Bronchial epithelial cell (primary cell): ENCODE measurements at regions not wholly inside any gene's neighbourhood (a gene's known extent, or its start where the extent isn't known, plus 50 kb on each side); places are given as distances from the start of the nearest gene placed in this dataset.

Experiments
- DNase-seq: peaks from one replicate; pipeline ENCODE4 v3.0.0-alpha.2; 2010; ENCODE audit warnings: low read depth
- FAIRE-seq: peaks from 2 replicates; lab custom pipeline; 2011; peaks lifted over from hg19 to GRCh38; lab: Jason Lieb, UNC
- H3K27me3 ChIP-seq: 2 replicates; pipeline ENCODE4 v1.5.1; 2011; ENCODE audit warnings: low read length; ENCODE audit not compliant: control insufficient read depth, insufficient read depth
- H3K36me3 ChIP-seq: 2 replicates; pipeline ENCODE4 v1.5.1; 2011; ENCODE audit warnings: low read length; ENCODE audit not compliant: control insufficient read depth, insufficient read depth
- H3K4me3 ChIP-seq: 2 replicates; pipeline ENCODE4 v1.5.1; 2011; ENCODE audit warnings: mild to moderate bottlenecking, low read depth, low read length, control low read depth
- TF ChIP-seq, protein P1 (sequence below): IDR thresholded peaks from 2 replicates; pipeline ENCODE4 v1.5.1; 2011; ENCODE audit warnings: mild to moderate bottlenecking, moderate library complexity, low read length, control low read depth, inconsistent platforms; ENCODE audit not compliant: insufficient read depth, severe bottlenecking

- DNase-seq (no peak), FAIRE-seq (no peak)
- H3K36me3 ChIP-seq = no peaks in the 10 kb centered on the region
- no peak overlapping the region for H3K4me3 ChIP-seq
- TF ChIP-seq, protein P1, sequence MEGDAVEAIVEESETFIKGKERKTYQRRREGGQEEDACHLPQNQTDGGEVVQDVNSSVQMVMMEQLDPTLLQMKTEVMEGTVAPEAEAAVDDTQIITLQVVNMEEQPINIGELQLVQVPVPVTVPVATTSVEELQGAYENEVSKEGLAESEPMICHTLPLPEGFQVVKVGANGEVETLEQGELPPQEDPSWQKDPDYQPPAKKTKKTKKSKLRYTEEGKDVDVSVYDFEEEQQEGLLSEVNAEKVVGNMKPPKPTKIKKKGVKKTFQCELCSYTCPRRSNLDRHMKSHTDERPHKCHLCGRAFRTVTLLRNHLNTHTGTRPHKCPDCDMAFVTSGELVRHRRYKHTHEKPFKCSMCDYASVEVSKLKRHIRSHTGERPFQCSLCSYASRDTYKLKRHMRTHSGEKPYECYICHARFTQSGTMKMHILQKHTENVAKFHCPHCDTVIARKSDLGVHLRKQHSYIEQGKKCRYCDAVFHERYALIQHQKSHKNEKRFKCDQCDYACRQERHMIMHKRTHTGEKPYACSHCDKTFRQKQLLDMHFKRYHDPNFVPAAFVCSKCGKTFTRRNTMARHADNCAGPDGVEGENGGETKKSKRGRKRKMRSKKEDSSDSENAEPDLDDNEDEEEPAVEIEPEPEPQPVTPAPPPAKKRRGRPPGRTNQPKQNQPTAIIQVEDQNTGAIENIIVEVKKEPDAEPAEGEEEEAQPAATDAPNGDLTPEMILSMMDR = no peak
- no peaks in the 10 kb centered on the region for H3K27me3 ChIP-seq
Observed at GRCh38 chr5:108524564-108524963, 142.7 kb upstream of the FBXL17 start.

GRCh38 chr5:108523360-108523759, 141.5 kb upstream of the FBXL17 start:
- TF ChIP-seq, protein P1 = no peak

GRCh38 chr5:108521841-108522506, 140.1 kb upstream of the FBXL17 start:
- Histone ChIP-seq H3K36me3 (no peaks in the 10 kb centered on the region), H3K4me3 (no peak overlapping the region), H3K27me3 (no peaks in the 10 kb centered on the region)
- TF ChIP-seq, protein P1 = peak; percentile 54
- peak; percentile 64 for DNase-seq
- no peak for FAIRE-seq

More at GRCh38 chr5:108523360-108523759, 141.5 kb upstream of the FBXL17 start:
- no peaks in the 10 kb centered on the region for H3K27me3 ChIP-seq
- no peak overlapping the region for H3K4me3 ChIP-seq
- DNase-seq (no peak), FAIRE-seq (no peak)
- H3K36me3 ChIP-seq = no peaks in the 10 kb centered on the region

- no peak for DNase-seq
- TF ChIP-seq, protein P1 = no peak
- no peak overlapping the region for H3K4me3 ChIP-seq
- no peaks in the 10 kb centered on the region for H3K27me3 ChIP-seq
- H3K36me3 ChIP-seq = no peaks in the 10 kb centered on the region
- no peak for FAIRE-seq
Observed at GRCh38 chr5:108521011-108521700, 139.3 kb upstream of the FBXL17 start.

GRCh38 chr5:108516785-108517184, 134.9 kb upstream of the FBXL17 start:
- no peak overlapping the region for H3K4me3 ChIP-seq
- TF ChIP-seq, protein P1 = no peak
- no peak for FAIRE-seq

More at GRCh38 chr5:108516785-108517184, 134.9 kb upstream of the FBXL17 start:
- H3K36me3 ChIP-seq = no peaks in the 10 kb centered on the region
- no peaks in the 10 kb centered on the region for H3K27me3 ChIP-seq
- DNase-seq = no peak
